DOHH2 (cell line): ENCODE measurements at regions not wholly inside any gene's neighbourhood (a gene's known extent, or its start where the extent isn't known, plus 50 kb on each side); places are given as distances from the start of the nearest gene placed in this dataset.

Experiments
- EZH2phosphoT487 ChIP-seq: fragments of 200-600 bp; sonication (generic); IDR thresholded peaks from 2 replicates; pipeline ENCODE4 v1.6.1; 2017; ENCODE audit warnings: borderline replicate concordance, mild to moderate bottlenecking, antibody characterized with exemption, low read length, moderate library complexity, mixed read lengths
- TF ChIP-seq, protein P1 (sequence below): fragments of 200-600 bp; sonication (generic); IDR thresholded peaks from one replicate; pipeline ENCODE4 v1.5.1; 2014; ENCODE audit warnings: antibody characterized with exemption, mild to moderate bottlenecking, low read depth, low read length; ENCODE audit not compliant: poor library complexity, severe bottlenecking

- TF ChIP-seq, protein P1, sequence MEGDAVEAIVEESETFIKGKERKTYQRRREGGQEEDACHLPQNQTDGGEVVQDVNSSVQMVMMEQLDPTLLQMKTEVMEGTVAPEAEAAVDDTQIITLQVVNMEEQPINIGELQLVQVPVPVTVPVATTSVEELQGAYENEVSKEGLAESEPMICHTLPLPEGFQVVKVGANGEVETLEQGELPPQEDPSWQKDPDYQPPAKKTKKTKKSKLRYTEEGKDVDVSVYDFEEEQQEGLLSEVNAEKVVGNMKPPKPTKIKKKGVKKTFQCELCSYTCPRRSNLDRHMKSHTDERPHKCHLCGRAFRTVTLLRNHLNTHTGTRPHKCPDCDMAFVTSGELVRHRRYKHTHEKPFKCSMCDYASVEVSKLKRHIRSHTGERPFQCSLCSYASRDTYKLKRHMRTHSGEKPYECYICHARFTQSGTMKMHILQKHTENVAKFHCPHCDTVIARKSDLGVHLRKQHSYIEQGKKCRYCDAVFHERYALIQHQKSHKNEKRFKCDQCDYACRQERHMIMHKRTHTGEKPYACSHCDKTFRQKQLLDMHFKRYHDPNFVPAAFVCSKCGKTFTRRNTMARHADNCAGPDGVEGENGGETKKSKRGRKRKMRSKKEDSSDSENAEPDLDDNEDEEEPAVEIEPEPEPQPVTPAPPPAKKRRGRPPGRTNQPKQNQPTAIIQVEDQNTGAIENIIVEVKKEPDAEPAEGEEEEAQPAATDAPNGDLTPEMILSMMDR, result no peak
- no peak for TF ChIP-seq EZH2phosphoT487
Observed at GRCh38 chr7:136230210-136230609, 253.1 kb upstream of the MTPN start.
